Gastrocnemius medialis (tissue), 4 donors: ENCODE measurements at regions not wholly inside any gene's neighbourhood (a gene's known extent, or its start where the extent isn't known, plus 50 kb on each side); places are given as distances from the start of the nearest gene placed in this dataset.

ENCODE experiments used
- ATAC-seq, 2 donors: fragments of 150-250 bp; one replicate each; pipeline ENCODE4 v1.9.1; 2016
- DNase-seq, 2 donors: peaks; one replicate each; pipeline ENCODE4 v3.0.0-alpha.2; 2019
- H3K27ac ChIP-seq, 4 donors: fragments of 200-600 bp; sonication (generic); 1 replicate in 1 of 4; 2 replicates in 3 of 4; pipeline ENCODE4 v1.5.1; 2016 to 2018; ENCODE audit warnings: mild to moderate bottlenecking in 2 of 4, moderate library complexity in 1 of 4
- H3K27me3 ChIP-seq, 3 donors: fragments of 200-600 bp; sonication (generic) in 2 of 3; 1 replicate in 1 of 3; 2 replicates in 2 of 3; pipeline versions ENCODE4 v1.5.1 to v1.6.0; 2016 to 2019; ENCODE audit warnings: mild to moderate bottlenecking in 1 of 3, moderate library complexity in 1 of 3
- H3K36me3 ChIP-seq, 2 donors: fragments of 200-600 bp; sonication (generic) in 1 of 2; one replicate each; pipeline ENCODE4 v1.5.1; 2017 to 2018
- H3K4me1 ChIP-seq, 2 donors: fragments of 200-600 bp; sonication (generic) in 1 of 2; one replicate each; pipeline ENCODE4 v1.5.1; 2016 to 2017; ENCODE audit warnings: mild to moderate bottlenecking in 2 of 2
- H3K4me3 ChIP-seq, 4 donors: fragments of 200-600 bp; sonication (generic) in 3 of 4; 1 replicate in 1 of 4; 2 replicates in 3 of 4; pipeline ENCODE4 v1.5.1; 2016 to 2019; ENCODE audit warnings: mild to moderate bottlenecking in 2 of 4
- H3K9me3 ChIP-seq, 3 donors: fragments of 200-600 bp; sonication (generic) in 2 of 3; 1 replicate in 1 of 3; 2 replicates in 2 of 3; pipeline ENCODE4 v1.5.1; 2016 to 2019
- POLR2A ChIP-seq, 2 donors: fragments of 450-650 bp; IDR thresholded peaks; one replicate each; pipeline ENCODE4 v1.6.1; 2017; ENCODE audit warnings: antibody characterized with exemption in 2 of 2, mild to moderate bottlenecking in 2 of 2, moderate library complexity in 2 of 2
- in situ Hi-C, 4 donors: fragments of 200-750 bp; cut with MboI; loops; one replicate each; pipeline versions ENCODE4 v1.15.0 to v1.8.0; 2017; ENCODE audit warnings: low sequenced_read_pairs in 4 of 4
- intact Hi-C: fragments of 100-400 bp; cut with DNase I; formaldehyde crosslinking; loops from one replicate; pipeline ENCODE4 v1.15.1; 2023; ENCODE audit warnings: low total_unique reads
- TF ChIP-seq, protein P1 (sequence below), 5 experiments: fragments of 450-650 bp in 3 of 5; fragments of 200-600 bp in 2 of 5; sonication (generic) in 2 of 5; IDR thresholded peaks in 4 of 5; conservative IDR thresholded peaks in 1 of 5; 1 replicate in 4 of 5; 2 replicates in 1 of 5; pipeline ENCODE4 v1.5.1; 2016 to 2019; ENCODE audit warnings: antibody characterized with exemption in 5 of 5, mild to moderate bottlenecking in 3 of 5, moderate library complexity in 3 of 5

- Histone ChIP-seq H3K4me3 (no peak overlapping the region), H3K27me3 (no peaks in the 10 kb centered on the region), H3K36me3 (no peaks in the 10 kb centered on the region), H3K9me3 (no peaks in the 10 kb centered on the region), H3K4me1 (no peaks in the 10 kb centered on the region), H3K27ac (no peak overlapping the region)
- no peak for TF ChIP-seq POLR2A (IDR thresholded peaks at IDR 0.05)
- TF ChIP-seq, protein P1, sequence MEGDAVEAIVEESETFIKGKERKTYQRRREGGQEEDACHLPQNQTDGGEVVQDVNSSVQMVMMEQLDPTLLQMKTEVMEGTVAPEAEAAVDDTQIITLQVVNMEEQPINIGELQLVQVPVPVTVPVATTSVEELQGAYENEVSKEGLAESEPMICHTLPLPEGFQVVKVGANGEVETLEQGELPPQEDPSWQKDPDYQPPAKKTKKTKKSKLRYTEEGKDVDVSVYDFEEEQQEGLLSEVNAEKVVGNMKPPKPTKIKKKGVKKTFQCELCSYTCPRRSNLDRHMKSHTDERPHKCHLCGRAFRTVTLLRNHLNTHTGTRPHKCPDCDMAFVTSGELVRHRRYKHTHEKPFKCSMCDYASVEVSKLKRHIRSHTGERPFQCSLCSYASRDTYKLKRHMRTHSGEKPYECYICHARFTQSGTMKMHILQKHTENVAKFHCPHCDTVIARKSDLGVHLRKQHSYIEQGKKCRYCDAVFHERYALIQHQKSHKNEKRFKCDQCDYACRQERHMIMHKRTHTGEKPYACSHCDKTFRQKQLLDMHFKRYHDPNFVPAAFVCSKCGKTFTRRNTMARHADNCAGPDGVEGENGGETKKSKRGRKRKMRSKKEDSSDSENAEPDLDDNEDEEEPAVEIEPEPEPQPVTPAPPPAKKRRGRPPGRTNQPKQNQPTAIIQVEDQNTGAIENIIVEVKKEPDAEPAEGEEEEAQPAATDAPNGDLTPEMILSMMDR (IDR thresholded peaks at IDR 0.05 in 4 of 5, conservative IDR thresholded peaks at IDR 0.05 in 1 of 5): no peak
- no peak for ATAC-seq
- intact Hi-C loops (no loop called here), in situ Hi-C loops (no loop called here)
- DNase-seq: no peak
Observed at GRCh38 chr1:189929501-189930099, 548.1 kb downstream of the BRINP3 start.

DNA sequence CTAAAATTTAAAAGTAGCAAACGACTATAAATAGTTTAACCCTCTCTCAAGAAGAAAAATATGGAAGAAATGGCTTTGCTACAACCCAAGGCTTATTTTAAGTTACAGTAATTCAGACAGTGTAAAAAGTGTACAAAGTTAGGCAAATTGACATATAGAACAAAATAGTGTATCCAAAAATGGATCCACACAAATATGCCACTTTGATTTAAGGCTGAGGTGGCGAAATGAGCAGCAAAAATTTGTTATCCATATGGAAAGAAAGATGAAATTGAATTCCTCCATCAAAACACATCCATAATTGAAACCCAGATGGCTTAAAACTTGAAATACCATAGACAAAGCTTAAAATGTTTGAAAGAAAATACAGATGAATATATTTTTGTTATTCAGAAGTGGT is 540.8 kb downstream of the BRINP3 start:
- TF ChIP-seq, protein P1 (IDR thresholded peaks at IDR 0.05 in 4 of 5, conservative IDR thresholded peaks at IDR 0.05 in 1 of 5): no peak
- TF ChIP-seq POLR2A (IDR thresholded peaks at IDR 0.05): no peak
- Histone ChIP-seq H3K27ac (no peak overlapping the region), H3K4me3 (no peak overlapping the region), H3K9me3 (no peaks in the 10 kb centered on the region), H3K27me3 (no peaks in the 10 kb centered on the region), H3K36me3 (no peaks in the 10 kb centered on the region), H3K4me1 (no peaks in the 10 kb centered on the region)
- ATAC-seq (no peak), DNase-seq (no peak)
- in situ Hi-C loops (no loop called here), intact Hi-C loops (no loop called here)

- no peak for ATAC-seq
- intact Hi-C loops: no loop called here
Observed at GRCh38 chr1:189939967-189940366, 537.7 kb downstream of the BRINP3 start.

DNA sequence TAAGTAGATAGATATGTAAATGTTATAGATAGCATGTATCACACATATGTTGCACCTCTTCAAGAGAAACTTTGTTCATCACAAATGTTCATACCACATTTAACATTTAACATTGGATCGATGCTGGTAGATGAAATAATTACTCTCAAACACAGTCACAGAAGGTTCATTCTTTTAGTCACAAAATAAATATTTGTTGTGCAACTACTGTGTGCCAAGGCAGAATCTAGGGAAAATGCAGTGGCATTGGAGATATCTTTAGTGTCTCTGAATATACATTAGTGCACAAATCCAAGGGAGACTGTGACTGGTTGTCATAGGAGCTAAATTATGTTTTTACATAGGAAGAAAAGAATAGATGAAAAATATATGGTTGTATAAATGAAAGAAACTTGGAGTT is 535.7 kb downstream of the BRINP3 start:
- in situ Hi-C loops: no loop called here

More at GRCh38 chr1:189939967-189940366, 537.7 kb downstream of the BRINP3 start:
- Histone ChIP-seq H3K4me3 (no peak overlapping the region), H3K27ac (no peak overlapping the region), H3K36me3 (no peaks in the 10 kb centered on the region), H3K27me3 (no peaks in the 10 kb centered on the region), H3K4me1 (no peaks in the 10 kb centered on the region), H3K9me3 (no peaks in the 10 kb centered on the region)
- in situ Hi-C loops: no loop called here
- TF ChIP-seq, protein P1 (IDR thresholded peaks at IDR 0.05 in 4 of 5, conservative IDR thresholded peaks at IDR 0.05 in 1 of 5): no peak
- TF ChIP-seq POLR2A (IDR thresholded peaks at IDR 0.05): no peak
- DNase-seq: no peak

More for the DNA sequence above, 535.7 kb downstream of the BRINP3 start:
- intact Hi-C loops: no loop called here
- TF ChIP-seq POLR2A (IDR thresholded peaks at IDR 0.05): no peak
- TF ChIP-seq, protein P1 (IDR thresholded peaks at IDR 0.05 in 4 of 5, conservative IDR thresholded peaks at IDR 0.05 in 1 of 5): no peak
- no peak overlapping the region for H3K4me3 ChIP-seq
- H3K27ac ChIP-seq: no peak overlapping the region
- DNase-seq (no peak), ATAC-seq (no peak)
- no peaks in the 10 kb centered on the region for H3K9me3 ChIP-seq
- H3K36me3 ChIP-seq: no peaks in the 10 kb centered on the region
- no peaks in the 10 kb centered on the region for H3K4me1 ChIP-seq
- no peaks in the 10 kb centered on the region for H3K27me3 ChIP-seq
